DND-41 (cell line): ENCODE measurements at regions not wholly inside any gene's neighbourhood (a gene's known extent, or its start where the extent isn't known, plus 50 kb on each side); places are given as distances from the start of the nearest gene placed in this dataset.

Experiments used
- CTCF ChIP-seq: IDR thresholded peaks from 2 replicates; pipeline ENCODE4 v1.5.1; 2012; ENCODE audit warnings: borderline replicate concordance, low read length, moderate library complexity, mild to moderate bottlenecking; ENCODE audit not compliant: poor library complexity, severe bottlenecking; ENCODE audit errors: extremely low read depth
- EZH2 ChIP-seq: IDR thresholded peaks from 3 replicates; pipeline ENCODE4 v1.6.1; 2012; ENCODE audit warnings: borderline replicate concordance, low read depth, mild to moderate bottlenecking, moderate library complexity, low read length, inconsistent platforms; ENCODE audit not compliant: severe bottlenecking

- no peak for TF ChIP-seq CTCF
- TF ChIP-seq EZH2, result no peak
These were observed 292.9 kb downstream of the PLPP3 start for GRCh38 chr1:56286506-56286905.
